OCI-LY7 (cell line): ENCODE measurements at regions not wholly inside any gene's neighbourhood (a gene's known extent, or its start where the extent isn't known, plus 50 kb on each side); places are given as distances from the start of the nearest gene placed in this dataset.

Experiments used
- EZH2phosphoT487 ChIP-seq: fragments of 200-600 bp; sonication (generic); IDR thresholded peaks from 2 replicates; pipeline ENCODE4 v1.6.1; 2018; ENCODE audit warnings: low read depth, borderline replicate concordance, mild to moderate bottlenecking, mixed run types, antibody characterized with exemption, low read length, moderate library complexity, mixed read lengths
- TF ChIP-seq, protein P1 (sequence below): fragments of 200-600 bp; sonication (generic); conservative IDR thresholded peaks from 2 replicates; pipeline ENCODE4 v1.5.1; 2014; ENCODE audit warnings: mild to moderate bottlenecking, antibody characterized with exemption, low read length, moderate library complexity, mixed read lengths

DNA sequence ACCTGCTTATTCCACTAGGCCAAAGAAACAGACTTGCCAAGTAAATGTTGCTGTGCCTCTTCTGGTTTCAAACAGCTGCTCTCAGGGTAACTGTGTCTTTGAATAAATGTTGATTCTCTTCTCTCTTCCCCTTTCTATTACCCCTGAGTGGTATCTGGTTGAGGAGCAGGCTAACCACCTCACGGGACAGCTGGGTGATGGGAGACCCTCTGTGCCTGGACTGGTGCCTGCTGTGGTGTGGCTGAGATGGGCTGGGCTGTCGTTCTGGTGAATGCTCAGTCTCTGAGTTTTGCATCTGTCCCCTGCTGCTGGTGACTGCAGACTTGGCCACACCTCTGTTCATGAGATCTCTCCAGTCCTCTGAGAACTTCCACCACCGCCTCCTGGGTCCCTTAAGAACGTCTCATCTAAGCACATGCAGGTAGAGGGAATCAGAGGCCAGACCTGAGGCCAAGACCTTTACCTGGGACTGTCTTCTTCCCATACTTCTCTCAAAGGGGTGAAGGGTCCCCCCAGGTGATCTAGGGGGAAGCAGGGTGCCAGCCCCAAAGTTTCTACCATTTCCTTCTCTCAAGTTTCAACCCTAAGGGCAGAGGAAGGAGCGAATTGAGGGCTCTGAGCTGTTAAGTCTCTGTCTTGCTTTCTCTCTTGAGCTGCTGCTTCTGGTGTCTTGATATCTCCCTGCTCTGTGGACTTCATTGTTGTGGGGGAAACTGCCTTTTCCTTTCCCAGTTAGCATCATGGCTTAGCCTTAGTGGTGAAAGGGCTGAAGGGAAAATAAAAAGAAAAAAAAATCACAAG, 252.9 kb downstream of the EBLN2 start:
- TF ChIP-seq, protein P1, sequence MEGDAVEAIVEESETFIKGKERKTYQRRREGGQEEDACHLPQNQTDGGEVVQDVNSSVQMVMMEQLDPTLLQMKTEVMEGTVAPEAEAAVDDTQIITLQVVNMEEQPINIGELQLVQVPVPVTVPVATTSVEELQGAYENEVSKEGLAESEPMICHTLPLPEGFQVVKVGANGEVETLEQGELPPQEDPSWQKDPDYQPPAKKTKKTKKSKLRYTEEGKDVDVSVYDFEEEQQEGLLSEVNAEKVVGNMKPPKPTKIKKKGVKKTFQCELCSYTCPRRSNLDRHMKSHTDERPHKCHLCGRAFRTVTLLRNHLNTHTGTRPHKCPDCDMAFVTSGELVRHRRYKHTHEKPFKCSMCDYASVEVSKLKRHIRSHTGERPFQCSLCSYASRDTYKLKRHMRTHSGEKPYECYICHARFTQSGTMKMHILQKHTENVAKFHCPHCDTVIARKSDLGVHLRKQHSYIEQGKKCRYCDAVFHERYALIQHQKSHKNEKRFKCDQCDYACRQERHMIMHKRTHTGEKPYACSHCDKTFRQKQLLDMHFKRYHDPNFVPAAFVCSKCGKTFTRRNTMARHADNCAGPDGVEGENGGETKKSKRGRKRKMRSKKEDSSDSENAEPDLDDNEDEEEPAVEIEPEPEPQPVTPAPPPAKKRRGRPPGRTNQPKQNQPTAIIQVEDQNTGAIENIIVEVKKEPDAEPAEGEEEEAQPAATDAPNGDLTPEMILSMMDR, result no peak
- no peak for TF ChIP-seq EZH2phosphoT487
